ENCODE measurements at regions not wholly inside any gene's neighbourhood (a gene's known extent, or its start where the extent isn't known, plus 50 kb on each side); places are given as distances from the start of the nearest gene placed in this dataset.

DNA sequence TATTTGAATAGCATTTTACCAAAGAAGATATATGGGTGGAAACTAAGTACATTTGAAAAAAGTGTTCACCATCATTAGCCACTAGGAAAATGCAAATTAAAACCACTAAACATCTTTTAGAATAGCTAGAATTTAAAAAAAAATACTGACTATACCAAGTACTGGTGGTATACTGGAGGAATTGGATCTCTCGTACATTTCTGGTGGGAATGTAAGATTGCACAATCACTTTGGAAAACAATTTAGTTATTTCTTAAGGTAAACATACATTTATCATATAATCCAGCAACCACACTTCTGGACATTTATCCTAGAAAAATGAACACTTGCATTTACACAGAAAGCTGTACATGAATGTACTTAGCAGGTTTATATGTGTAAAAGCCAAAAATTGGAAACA, 303.5 kb downstream of the MID1IP1 start:
- H3K4me3 Mint-ChIP-seq: no peak overlapping the region
- H3K27me3 Mint-ChIP-seq: peaks cover 0 to 5% of the 10 kb centered on the region in 2 donors
- intact Hi-C loops (cut with micrococcal nuclease): no loop called here
- H3K36me3 ChIP-seq (ENCODE audit: insufficient read depth, low read length): no peaks in the 10 kb centered on the region
- H3K9me3 Mint-ChIP-seq: peaks cover 0 to 4% (median 0%) of the 10 kb centered on the region in 8 donors
- no peak overlapping the region for H3K27ac ChIP-seq (ENCODE audit: low read depth, low read length)
- no peak overlapping the region for H3K27ac Mint-ChIP-seq
- no peaks in the 10 kb centered on the region for H3K9me3 ChIP-seq (ENCODE audit: control insufficient read depth in 1 of 2, low read length in 2 of 2)
- H3K4me1 Mint-ChIP-seq: no peaks in the 10 kb centered on the region
- no peak overlapping the region for H3K4me3 ChIP-seq (ENCODE audit: low read length in 2 of 2)
- H3K4me1 ChIP-seq (ENCODE audit: insufficient read depth, low read length): no peaks in the 10 kb centered on the region
- DNase-seq: no peak
- no peaks in the 10 kb centered on the region for H3K27me3 ChIP-seq (ENCODE audit: insufficient read depth, low read length)
- H3K36me3 Mint-ChIP-seq: no peaks in the 10 kb centered on the region
- ChIA-PET CTCF (ENCODE audit: partially characterized antibody) (no interaction called here), POLR2A (ENCODE audit: partially characterized antibody) (no interaction called here)

DNA sequence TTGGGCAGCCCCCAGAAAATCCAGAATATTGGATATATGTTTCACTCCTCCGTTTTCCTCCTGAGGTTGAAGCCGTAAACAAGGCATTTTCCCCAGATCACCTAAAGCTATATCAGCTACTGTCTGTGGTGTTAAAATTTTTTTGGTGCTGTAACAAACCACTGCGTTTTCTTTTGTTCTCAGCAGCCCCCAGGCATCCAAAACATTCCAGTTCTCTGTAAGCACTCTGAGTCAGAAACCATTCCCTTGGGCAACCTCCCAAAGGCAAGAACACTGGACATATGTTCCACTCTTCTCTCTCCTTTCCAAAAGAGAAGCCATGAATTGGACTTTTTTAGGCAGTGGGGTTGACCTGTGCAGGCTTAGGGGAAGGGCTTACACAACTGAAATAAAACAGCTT, 310.9 kb downstream of the MID1IP1 start:
- Histone ChIP-seq H3K4me3 (ENCODE audit: low read length in 2 of 2) (no peak overlapping the region), H3K9me3 (ENCODE audit: control insufficient read depth in 1 of 2, low read length in 2 of 2) (no peaks in the 10 kb centered on the region), H3K27ac (ENCODE audit: low read depth, low read length) (no peak overlapping the region), H3K4me1 (ENCODE audit: insufficient read depth, low read length) (no peaks in the 10 kb centered on the region), H3K27me3 (ENCODE audit: insufficient read depth, low read length) (no peaks in the 10 kb centered on the region), H3K36me3 (ENCODE audit: insufficient read depth, low read length) (no peaks in the 10 kb centered on the region)
- no peak for DNase-seq
- Mint-ChIP-seq H3K27ac (no peak overlapping the region), H3K36me3 (no peaks in the 10 kb centered on the region), H3K9me3 (peaks cover 0 to 24% (median 17%) of the 10 kb centered on the region in 8 donors), H3K27me3 (peaks cover 2 to 10% of the 10 kb centered on the region in 2 donors), H3K4me3 (no peak overlapping the region), H3K4me1 (no peaks in the 10 kb centered on the region)
- CTCF ChIA-PET (ENCODE audit: partially characterized antibody): no interaction called here
- intact Hi-C loops (cut with micrococcal nuclease): no loop called here
- POLR2A ChIA-PET (ENCODE audit: partially characterized antibody): no interaction called here

DNA sequence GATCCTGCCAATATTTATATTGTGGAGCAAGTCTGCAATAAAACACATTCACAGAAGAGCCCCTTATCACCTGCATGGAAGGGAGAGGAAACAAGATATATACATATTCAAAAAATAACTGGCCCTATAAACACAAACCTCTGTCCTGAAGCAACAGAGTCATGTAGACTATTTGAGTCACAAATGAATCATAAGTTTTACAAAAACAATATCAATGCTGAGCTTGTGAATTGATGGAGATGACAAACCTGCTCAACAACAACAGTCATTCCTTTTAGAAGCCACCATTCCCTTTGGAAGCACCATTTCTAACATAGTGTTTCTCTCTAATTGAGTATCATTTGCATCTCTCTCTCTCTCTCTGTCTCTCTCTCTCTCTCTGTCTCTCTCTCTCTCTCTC, 313.9 kb downstream of the MID1IP1 start:
- Mint-ChIP-seq H3K9me3 (peaks cover 0 to 22% (median 17%) of the 10 kb centered on the region in 8 donors), H3K4me3 (no peak overlapping the region), H3K27ac (no peak overlapping the region), H3K4me1 (no peaks in the 10 kb centered on the region), H3K36me3 (no peaks in the 10 kb centered on the region), H3K27me3 (peaks cover 6 to 7% of the 10 kb centered on the region in 2 donors)
- H3K36me3 ChIP-seq (ENCODE audit: insufficient read depth, low read length): no peaks in the 10 kb centered on the region
- H3K4me1 ChIP-seq (ENCODE audit: insufficient read depth, low read length): no peaks in the 10 kb centered on the region
- H3K27ac ChIP-seq (ENCODE audit: low read depth, low read length): no peak overlapping the region
- intact Hi-C loops (cut with micrococcal nuclease): no loop called here
- H3K27me3 ChIP-seq (ENCODE audit: insufficient read depth, low read length): no peaks in the 10 kb centered on the region
- ChIA-PET CTCF (ENCODE audit: partially characterized antibody) (no interaction called here), POLR2A (ENCODE audit: partially characterized antibody) (no interaction called here)
- no peaks in the 10 kb centered on the region for H3K9me3 ChIP-seq (ENCODE audit: control insufficient read depth in 1 of 2, low read length in 2 of 2)
- no peak overlapping the region for H3K4me3 ChIP-seq (ENCODE audit: low read length in 2 of 2)
- no peak for DNase-seq

DNA sequence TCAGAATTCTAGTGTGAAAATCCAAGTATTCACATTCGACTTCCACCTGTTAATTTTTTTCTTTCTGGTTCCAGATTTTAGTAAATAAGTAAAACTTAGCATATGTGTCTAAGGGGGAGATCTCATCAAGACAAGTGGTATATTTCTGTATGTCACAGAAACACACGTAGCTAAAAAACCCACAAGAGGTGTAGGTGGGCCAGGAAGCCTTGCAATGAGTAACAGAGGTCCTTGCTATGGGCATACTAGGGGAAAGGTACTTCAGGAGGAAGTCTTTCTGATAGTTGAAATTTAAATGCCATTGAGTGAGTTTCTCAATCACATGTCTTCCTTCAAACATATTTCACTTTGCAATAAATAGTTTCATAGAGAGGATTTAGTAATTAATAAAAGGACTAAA, 315.8 kb downstream of the MID1IP1 start:
- H3K27ac Mint-ChIP-seq: no peak overlapping the region
- Histone ChIP-seq H3K36me3 (ENCODE audit: insufficient read depth, low read length) (no peaks in the 10 kb centered on the region), H3K4me1 (ENCODE audit: insufficient read depth, low read length) (no peaks in the 10 kb centered on the region), H3K27me3 (ENCODE audit: insufficient read depth, low read length) (no peaks in the 10 kb centered on the region), H3K27ac (ENCODE audit: low read depth, low read length) (no peak overlapping the region), H3K4me3 (ENCODE audit: low read length in 2 of 2) (no peak overlapping the region), H3K9me3 (ENCODE audit: control insufficient read depth in 1 of 2, low read length in 2 of 2) (no peaks in the 10 kb centered on the region)
- intact Hi-C loops (cut with micrococcal nuclease): no loop called here
- H3K36me3 Mint-ChIP-seq: no peaks in the 10 kb centered on the region
- ChIA-PET CTCF (ENCODE audit: partially characterized antibody) (no interaction called here), POLR2A (ENCODE audit: partially characterized antibody) (no interaction called here)
- peaks cover 6 to 12% of the 10 kb centered on the region in 2 donors for H3K27me3 Mint-ChIP-seq
- no peaks in the 10 kb centered on the region for H3K4me1 Mint-ChIP-seq
- H3K9me3 Mint-ChIP-seq: peaks cover 0 to 9% (median 5%) of the 10 kb centered on the region in 8 donors
- no peak for DNase-seq
- no peak overlapping the region for H3K4me3 Mint-ChIP-seq

DNA sequence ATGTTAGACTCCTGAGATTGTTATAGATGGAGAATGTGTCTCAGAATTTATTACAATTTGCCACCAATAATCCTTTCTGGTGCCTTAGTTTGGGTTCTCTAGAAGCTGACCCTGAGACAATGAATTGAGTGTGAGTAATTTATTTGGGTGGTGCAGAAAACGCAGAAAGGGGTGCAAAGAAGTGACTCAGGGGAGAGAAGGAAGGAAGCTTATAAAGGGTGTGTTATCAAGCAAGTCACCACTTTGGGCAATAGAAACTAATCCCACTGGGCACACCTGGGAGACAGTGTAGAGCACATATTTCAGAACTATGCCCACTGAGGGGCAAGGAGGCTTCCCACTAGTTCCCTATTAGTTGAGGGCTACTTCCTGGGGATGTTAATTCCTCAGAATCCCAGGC, 320.6 kb downstream of the MID1IP1 start:
- Histone ChIP-seq H3K9me3 (ENCODE audit: control insufficient read depth in 1 of 2, low read length in 2 of 2) (no peaks in the 10 kb centered on the region), H3K36me3 (ENCODE audit: insufficient read depth, low read length) (no peaks in the 10 kb centered on the region), H3K27me3 (ENCODE audit: insufficient read depth, low read length) (no peaks in the 10 kb centered on the region), H3K4me1 (ENCODE audit: insufficient read depth, low read length) (no peaks in the 10 kb centered on the region), H3K27ac (ENCODE audit: low read depth, low read length) (no peak overlapping the region), H3K4me3 (ENCODE audit: low read length in 2 of 2) (no peak overlapping the region)
- POLR2A ChIA-PET (ENCODE audit: partially characterized antibody): no interaction called here
- Mint-ChIP-seq H3K9me3 (peaks cover 0 to 2% (median 0%) of the 10 kb centered on the region in 8 donors), H3K27me3 (peaks cover 6% of the 10 kb centered on the region in 2 donors), H3K27ac (peak overlapping the region in 1 of 7 donors; percentile 40), H3K36me3 (no peaks in the 10 kb centered on the region), H3K4me3 (no peak overlapping the region), H3K4me1 (no peaks in the 10 kb centered on the region)
- CTCF ChIA-PET (ENCODE audit: partially characterized antibody): no interaction called here
- intact Hi-C loops (cut with micrococcal nuclease): no loop called here
- DNase-seq: no peak

DNA sequence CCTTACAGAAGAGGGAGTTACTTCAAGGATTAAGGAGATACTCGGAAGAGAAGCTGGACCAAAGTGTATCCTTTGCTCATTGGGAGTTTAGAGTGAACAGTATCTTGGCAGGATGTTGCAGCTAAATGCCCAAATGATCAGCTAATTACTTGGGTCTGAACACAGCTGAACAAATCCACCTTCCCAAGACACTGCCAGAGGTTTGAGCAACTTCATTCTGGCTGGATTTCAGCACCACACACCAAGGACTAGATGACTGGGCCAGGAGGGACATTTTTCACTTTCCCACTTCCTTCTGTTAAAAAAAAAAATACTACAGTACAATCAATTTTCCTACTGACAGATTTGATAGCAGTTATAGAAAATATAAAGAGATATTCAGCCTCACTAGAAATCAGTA, 324.6 kb downstream of the MID1IP1 start:
- Histone ChIP-seq H3K4me3 (ENCODE audit: low read length in 2 of 2) (no peak overlapping the region), H3K4me1 (ENCODE audit: insufficient read depth, low read length) (no peaks in the 10 kb centered on the region), H3K27me3 (ENCODE audit: insufficient read depth, low read length) (no peaks in the 10 kb centered on the region), H3K27ac (ENCODE audit: low read depth, low read length) (no peak overlapping the region), H3K9me3 (ENCODE audit: control insufficient read depth in 1 of 2, low read length in 2 of 2) (no peaks in the 10 kb centered on the region), H3K36me3 (ENCODE audit: insufficient read depth, low read length) (no peaks in the 10 kb centered on the region)
- ChIA-PET POLR2A (ENCODE audit: partially characterized antibody) (no interaction called here), CTCF (ENCODE audit: partially characterized antibody) (no interaction called here)
- Mint-ChIP-seq H3K36me3 (no peaks in the 10 kb centered on the region), H3K4me1 (no peaks in the 10 kb centered on the region), H3K27ac (no peak overlapping the region), H3K9me3 (no peaks in the 10 kb centered on the region), H3K4me3 (no peak overlapping the region), H3K27me3 (peaks cover 3 to 6% of the 10 kb centered on the region in 2 donors)
- no peak for DNase-seq
- intact Hi-C loops (cut with micrococcal nuclease): no loop called here

DNA sequence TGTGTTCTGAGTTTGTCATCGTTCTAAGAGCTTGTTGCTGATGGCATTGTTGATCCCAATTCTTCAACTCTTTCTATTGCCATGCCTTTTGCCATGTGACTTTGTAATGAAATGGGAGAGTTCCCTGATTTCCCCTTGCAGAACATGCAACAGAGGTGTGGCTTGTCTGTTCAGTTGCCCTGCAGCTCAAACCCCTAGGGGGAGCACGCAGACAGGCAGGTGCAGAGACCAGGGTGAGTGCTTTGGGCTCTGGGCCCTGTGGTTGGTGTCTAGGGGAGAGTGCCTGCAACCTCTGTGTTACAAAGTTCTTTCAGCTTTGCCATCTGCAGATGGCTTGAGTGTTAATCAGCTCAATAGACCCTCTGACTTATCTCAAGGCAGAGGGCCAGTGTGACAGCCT, 332.7 kb downstream of the MID1IP1 start:
- no peak overlapping the region for H3K27ac Mint-ChIP-seq

More for the DNA sequence above, 332.7 kb downstream of the MID1IP1 start:
- no peak overlapping the region for H3K4me3 ChIP-seq (ENCODE audit: low read length in 2 of 2)
- intact Hi-C loops (cut with micrococcal nuclease): no loop called here
- no peak overlapping the region for H3K4me3 Mint-ChIP-seq
- H3K36me3 ChIP-seq (ENCODE audit: insufficient read depth, low read length): no peaks in the 10 kb centered on the region
- peak in 1 of 5 donors; percentile 1 for DNase-seq
- no peaks in the 10 kb centered on the region for H3K4me1 ChIP-seq (ENCODE audit: insufficient read depth, low read length)
- peaks cover 0 to 3% (median 0%) of the 10 kb centered on the region in 8 donors for H3K9me3 Mint-ChIP-seq
- no peak overlapping the region for H3K27ac ChIP-seq (ENCODE audit: low read depth, low read length)
- H3K27me3 Mint-ChIP-seq: no peaks in the 10 kb centered on the region
- H3K9me3 ChIP-seq (ENCODE audit: control insufficient read depth in 1 of 2, low read length in 2 of 2): no peaks in the 10 kb centered on the region
- no peaks in the 10 kb centered on the region for H3K27me3 ChIP-seq (ENCODE audit: insufficient read depth, low read length)
- CTCF ChIA-PET (ENCODE audit: partially characterized antibody): interaction anchor here (1.3 kb wide), 1 partner anchor 417 kb away, joined by 3 read pairs; no protein-coding TSS in a partner anchor
- no peaks in the 10 kb centered on the region for H3K4me1 Mint-ChIP-seq
- H3K36me3 Mint-ChIP-seq: no peaks in the 10 kb centered on the region
- POLR2A ChIA-PET (ENCODE audit: partially characterized antibody): interaction anchor here (0.8 kb wide), 1 partner anchor 10 kb away, joined by 3 read pairs; no protein-coding TSS in a partner anchor

Data from CD4-positive, alpha-beta memory T cell (primary cell).